ENCODE measurements at regions not wholly inside any gene's neighbourhood (a gene's known extent, or its start where the extent isn't known, plus 50 kb on each side); places are given as distances from the start of the nearest gene placed in this dataset.

DNA sequence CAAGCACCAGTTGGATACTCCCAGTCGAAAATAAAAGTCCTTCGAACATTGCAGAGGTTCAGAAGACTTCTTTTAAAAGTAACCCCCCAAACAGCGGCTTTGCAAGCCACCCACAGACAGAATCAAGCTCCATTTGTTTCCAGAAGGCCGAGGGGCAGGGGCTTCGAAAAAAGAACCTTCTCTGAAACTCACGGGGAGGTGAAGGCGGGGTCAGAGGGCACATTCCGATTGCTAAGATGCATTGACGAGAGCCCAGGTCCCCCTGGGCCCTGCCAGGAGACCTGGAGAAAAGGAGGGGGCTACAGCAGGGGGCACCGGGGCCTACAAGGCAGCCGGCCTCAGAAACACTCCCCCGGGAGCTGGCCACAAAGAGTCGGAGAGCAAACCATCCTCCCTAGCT, 306.8 kb downstream of the MN1 start:
- in situ Hi-C loops (cut with HindIII; ENCODE audit: low sequenced_read_pairs), result no loop called here

GRCh38 chr22:27495325-27495724, 306.2 kb downstream of the MN1 start:
- in situ Hi-C loops (cut with HindIII; ENCODE audit: low sequenced_read_pairs), result no loop called here

GRCh38 chr22:27499121-27499520, 302.4 kb downstream of the MN1 start:
- in situ Hi-C loops (cut with HindIII; ENCODE audit: low sequenced_read_pairs), result no loop called here

- in situ Hi-C loops (cut with HindIII; ENCODE audit: low sequenced_read_pairs), result no loop called here
Measured at GRCh38 chr22:27501191-27501936, 300.2 kb downstream of the MN1 start.

DNA sequence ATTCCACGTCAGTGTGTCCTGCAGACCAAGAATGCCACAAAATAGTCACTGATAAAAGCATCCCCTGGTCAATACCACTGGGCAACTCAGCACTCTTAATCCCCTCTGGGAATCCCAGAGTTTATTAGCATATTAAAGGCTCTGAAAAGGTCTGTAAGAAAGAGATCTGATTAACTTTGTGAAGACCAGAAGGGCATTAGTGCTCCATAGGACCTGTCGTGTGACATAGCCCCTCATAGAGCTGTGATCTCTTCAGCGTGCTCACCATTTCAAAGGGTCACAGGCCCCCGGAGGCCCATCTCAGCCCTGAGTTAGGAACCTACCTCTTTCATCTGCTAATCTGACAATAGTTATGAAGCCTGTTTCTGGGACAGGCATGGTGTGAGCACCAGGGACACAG, 299.2 kb downstream of the MN1 start:
- in situ Hi-C loops (cut with HindIII; ENCODE audit: low sequenced_read_pairs), result no loop called here

GRCh38 chr22:27504360-27505253, 296.9 kb downstream of the MN1 start:
- in situ Hi-C loops (cut with HindIII; ENCODE audit: low sequenced_read_pairs), result no loop called here

GRCh38 chr22:27507111-27507611, 294.4 kb downstream of the MN1 start:
- in situ Hi-C loops (cut with HindIII; ENCODE audit: low sequenced_read_pairs), result no loop called here

DNA sequence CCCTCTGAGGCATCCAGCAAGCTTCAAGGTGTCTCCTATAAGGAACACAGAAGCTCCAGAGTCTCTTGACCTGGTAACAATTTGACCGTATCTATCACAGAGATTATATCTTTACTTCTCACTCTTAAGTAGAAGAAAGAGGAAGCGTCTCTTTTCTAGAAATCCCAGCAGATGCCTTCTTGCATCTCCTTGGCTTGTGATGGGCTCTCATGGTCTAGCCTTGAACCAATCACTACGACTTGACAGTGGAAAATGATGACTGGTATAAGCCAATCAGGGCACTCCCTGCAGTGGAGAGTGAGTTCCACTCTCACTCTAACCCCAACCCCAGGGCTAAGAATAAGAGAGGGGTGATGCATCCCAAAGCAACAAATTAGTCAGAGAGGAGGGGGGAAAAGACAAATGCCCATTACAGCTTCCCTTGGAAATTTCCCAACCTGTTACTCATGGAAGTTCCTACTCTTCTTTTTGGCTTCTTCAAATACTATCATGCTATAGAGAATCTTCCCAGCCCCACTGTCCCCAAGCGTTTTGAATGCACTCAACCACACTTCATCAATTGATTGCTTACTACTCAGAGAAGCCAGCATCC, 293.5 kb downstream of the MN1 start:
- in situ Hi-C loops (cut with HindIII; ENCODE audit: low sequenced_read_pairs), result no loop called here

GRCh38 chr22:27509132-27509920, 292.2 kb downstream of the MN1 start:
- in situ Hi-C loops (cut with HindIII; ENCODE audit: low sequenced_read_pairs), result no loop called here

- in situ Hi-C loops (cut with HindIII; ENCODE audit: low sequenced_read_pairs), result no loop called here
Measured at GRCh38 chr22:27510024-27510423, 291.5 kb downstream of the MN1 start.

GRCh38 chr22:27512283-27512761, 289.2 kb downstream of the MN1 start:
- in situ Hi-C loops (cut with HindIII; ENCODE audit: low sequenced_read_pairs), result no loop called here

DNA sequence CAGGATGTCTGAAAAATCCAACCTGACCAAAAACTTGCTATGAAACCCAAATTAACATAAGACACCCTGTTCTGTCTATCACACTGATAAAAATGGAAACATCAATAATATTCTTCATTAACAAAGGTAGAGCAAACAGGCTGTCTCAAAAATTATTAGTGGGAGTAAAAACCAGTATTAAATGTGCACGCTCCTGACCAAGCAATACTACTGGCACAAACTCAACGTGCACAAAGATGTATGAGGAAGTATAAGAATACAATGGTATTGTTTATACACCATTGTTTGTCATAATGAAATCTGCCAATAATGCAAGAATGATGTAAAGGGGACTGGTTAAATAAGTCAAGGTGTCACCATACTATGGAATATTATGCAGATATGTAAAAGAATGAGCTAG, 288.5 kb downstream of the MN1 start:
- in situ Hi-C loops (cut with HindIII; ENCODE audit: low sequenced_read_pairs), result no loop called here

GRCh38 chr22:27514601-27515523, 286.7 kb downstream of the MN1 start:
- in situ Hi-C loops (cut with HindIII; ENCODE audit: low sequenced_read_pairs), result no loop called here

GRCh38 chr22:27517361-27518155, 284.0 kb downstream of the MN1 start:
- in situ Hi-C loops (cut with HindIII; ENCODE audit: low sequenced_read_pairs), result no loop called here

DNA sequence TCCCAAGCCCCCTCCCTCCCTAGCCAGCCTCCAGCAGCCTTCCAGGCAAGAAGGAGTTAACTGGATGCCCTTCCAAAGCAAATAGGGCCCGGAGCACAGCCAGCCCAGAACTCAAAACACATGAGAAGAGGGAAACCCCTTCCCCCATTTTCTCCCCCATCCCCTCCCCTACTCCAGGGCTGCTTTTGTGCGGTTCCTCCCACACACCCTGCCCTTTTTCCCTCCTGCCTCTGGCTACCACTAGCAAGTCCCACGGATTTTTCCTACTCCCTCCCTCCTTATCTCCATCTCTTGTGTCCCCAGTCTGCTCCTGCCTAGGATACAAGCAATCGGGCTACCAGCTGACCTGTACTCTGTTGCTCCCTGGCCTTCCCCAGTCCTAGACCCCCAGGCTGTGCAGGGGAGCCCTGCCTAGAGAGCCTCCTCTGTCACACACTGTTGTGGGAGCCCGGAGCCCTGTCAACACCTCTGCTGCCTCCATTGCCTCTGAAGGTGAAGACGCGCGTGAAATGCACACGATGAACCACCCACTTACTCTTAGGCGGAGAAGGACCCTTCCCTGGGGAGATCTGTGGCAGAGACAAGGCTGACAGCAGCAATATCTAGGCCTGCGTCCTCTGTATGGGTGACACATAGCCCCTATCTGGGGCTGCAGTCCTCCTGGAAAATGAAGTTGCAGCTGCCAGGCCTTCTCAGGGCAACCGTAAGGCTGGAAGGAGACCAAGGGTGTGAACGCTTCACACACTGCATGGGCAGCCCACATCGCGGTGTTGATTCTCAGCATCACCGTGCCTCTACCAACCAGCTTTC, 282.8 kb downstream of the MN1 start:
- in situ Hi-C loops (cut with HindIII; ENCODE audit: low sequenced_read_pairs), result no loop called here

- in situ Hi-C loops (cut with HindIII; ENCODE audit: low sequenced_read_pairs), result no loop called here
Measured at GRCh38 chr22:27523711-27524110, 277.8 kb downstream of the MN1 start.

GRCh38 chr22:27525711-27526110, 275.8 kb downstream of the MN1 start:
- in situ Hi-C loops (cut with HindIII; ENCODE audit: low sequenced_read_pairs), result no loop called here

- in situ Hi-C loops (cut with HindIII; ENCODE audit: low sequenced_read_pairs), result no loop called here
Measured at GRCh38 chr22:27526901-27527300, 274.7 kb downstream of the MN1 start.
